ENCODE measurements at regions not wholly inside any gene's neighbourhood (a gene's known extent, or its start where the extent isn't known, plus 50 kb on each side); places are given as distances from the start of the nearest gene placed in this dataset.
A peak's percentile ranks its signal among the peaks of the same experiment; 100 is the strongest.

GRCh38 chr9:90088856-90089255, 484.0 kb downstream of the GADD45G start:
- no peak overlapping the region for H3K4me3 Mint-ChIP-seq

GRCh38 chr9:90090997-90091396, 486.2 kb downstream of the GADD45G start:
- Mint-ChIP-seq H3K36me3 (ENCODE audit: low read depth) (no peaks in the 10 kb centered on the region), H3K27me3 (ENCODE audit: low read depth, poor library complexity) (peaks cover 10% of the 10 kb centered on the region), H3K27ac (no peak overlapping the region), H3K9me3 (peaks cover 13% of the 10 kb centered on the region), H3K4me3 (no peak overlapping the region), H3K4me1 (peaks cover 25% of the 10 kb centered on the region)
- DNase-seq: no peak
- TF ChIP-seq CTCF (IDR thresholded peaks at IDR 0.05): no peak

More at GRCh38 chr9:90088856-90089255, 484.0 kb downstream of the GADD45G start:
- Mint-ChIP-seq H3K36me3 (ENCODE audit: low read depth) (no peaks in the 10 kb centered on the region), H3K9me3 (peaks cover 13% of the 10 kb centered on the region), H3K27me3 (ENCODE audit: low read depth, poor library complexity) (peaks cover 12% of the 10 kb centered on the region), H3K4me1 (peaks cover 25% of the 10 kb centered on the region), H3K27ac (no peak overlapping the region)
- no peak for DNase-seq
- TF ChIP-seq CTCF (IDR thresholded peaks at IDR 0.05): no peak

GRCh38 chr9:90092508-90092907, 487.7 kb downstream of the GADD45G start:
- H3K27me3 Mint-ChIP-seq (ENCODE audit: low read depth, poor library complexity): peaks cover 6% of the 10 kb centered on the region
- DNase-seq: no peak
- no peak for TF ChIP-seq CTCF (IDR thresholded peaks at IDR 0.05)
- H3K4me3 Mint-ChIP-seq: no peak overlapping the region
- no peak overlapping the region for H3K27ac Mint-ChIP-seq
- no peaks in the 10 kb centered on the region for H3K36me3 Mint-ChIP-seq (ENCODE audit: low read depth)
- peaks cover 13% of the 10 kb centered on the region for H3K9me3 Mint-ChIP-seq
- H3K4me1 Mint-ChIP-seq: peaks cover 25% of the 10 kb centered on the region

- DNase-seq: peak; percentile 44
- Mint-ChIP-seq H3K4me1 (peaks cover 25% of the 10 kb centered on the region), H3K27ac (no peak overlapping the region), H3K27me3 (ENCODE audit: low read depth, poor library complexity) (peaks cover 6% of the 10 kb centered on the region), H3K36me3 (ENCODE audit: low read depth) (no peaks in the 10 kb centered on the region), H3K9me3 (peaks cover 4% of the 10 kb centered on the region), H3K4me3 (no peak overlapping the region)
- no peak for TF ChIP-seq CTCF (IDR thresholded peaks at IDR 0.05)
These were observed 490.9 kb downstream of the GADD45G start for GRCh38 chr9:90095682-90096081.

GRCh38 chr9:90097237-90097636, 492.4 kb downstream of the GADD45G start:
- H3K9me3 Mint-ChIP-seq: no peaks in the 10 kb centered on the region
- H3K36me3 Mint-ChIP-seq (ENCODE audit: low read depth): no peaks in the 10 kb centered on the region
- no peak overlapping the region for H3K27ac Mint-ChIP-seq
- H3K4me1 Mint-ChIP-seq: peaks cover 29% of the 10 kb centered on the region
- peaks cover 3% of the 10 kb centered on the region for H3K27me3 Mint-ChIP-seq (ENCODE audit: low read depth, poor library complexity)
- DNase-seq: no peak
- TF ChIP-seq CTCF (IDR thresholded peaks at IDR 0.05): no peak
- H3K4me3 Mint-ChIP-seq: no peak overlapping the region

- H3K27me3 Mint-ChIP-seq (ENCODE audit: low read depth, poor library complexity): peaks cover 3% of the 10 kb centered on the region
- no peaks in the 10 kb centered on the region for H3K36me3 Mint-ChIP-seq (ENCODE audit: low read depth)
- no peak overlapping the region for H3K27ac Mint-ChIP-seq
- H3K4me1 Mint-ChIP-seq: peaks cover 30% of the 10 kb centered on the region
- no peak for TF ChIP-seq CTCF (IDR thresholded peaks at IDR 0.05)
- no peaks in the 10 kb centered on the region for H3K9me3 Mint-ChIP-seq
- DNase-seq: no peak
- no peak overlapping the region for H3K4me3 Mint-ChIP-seq
These were observed 493.6 kb downstream of the GADD45G start for GRCh38 chr9:90098408-90098807.
